ENCODE measurements at regions not wholly inside any gene's neighbourhood (a gene's known extent, or its start where the extent isn't known, plus 50 kb on each side); places are given as distances from the start of the nearest gene placed in this dataset.
A peak's percentile ranks its signal among the peaks of the same experiment; 100 is the strongest.

GRCh38 chrX:14412686-14413085 lies 116.7 kb upstream of the GLRA2 start:
- no TSS peak for BruUV-seq (replicated peaks)
- CTCF ChIA-PET = no interaction called here
- H3K9me3 ChIP-seq (ENCODE audit: low read depth, low read length, poor library complexity, severe bottlenecking) = no peaks in the 10 kb centered on the region
- intact Hi-C loops (cut with micrococcal nuclease; ENCODE audit: unreplicated experiment) = no loop called here
- no peaks in the 10 kb centered on the region for H3K36me3 ChIP-seq (ENCODE audit: insufficient read depth, low read length, poor library complexity, severe bottlenecking)
- no peaks in the 10 kb centered on the region for H3K27me3 ChIP-seq (replicated peaks; ENCODE audit: insufficient read depth, low read depth, low read length, poor library complexity)
- no peak overlapping the region for H3K4me3 ChIP-seq (ENCODE audit: low read depth, low read length, poor library complexity, severe bottlenecking)
- H3K27ac ChIP-seq (ENCODE audit: low read depth, low read length, poor library complexity, severe bottlenecking) = no peak overlapping the region
- POLR2A ChIA-PET (ENCODE audit: low non-redundant PET) = no interaction called here
- DNase-seq (ENCODE audit: low spot score) = no peak
- H3K4me1 ChIP-seq (ENCODE audit: insufficient read depth, low read length, poor library complexity, severe bottlenecking) = peaks cover 3% of the 10 kb centered on the region
- TF ChIP-seq, protein P1, sequence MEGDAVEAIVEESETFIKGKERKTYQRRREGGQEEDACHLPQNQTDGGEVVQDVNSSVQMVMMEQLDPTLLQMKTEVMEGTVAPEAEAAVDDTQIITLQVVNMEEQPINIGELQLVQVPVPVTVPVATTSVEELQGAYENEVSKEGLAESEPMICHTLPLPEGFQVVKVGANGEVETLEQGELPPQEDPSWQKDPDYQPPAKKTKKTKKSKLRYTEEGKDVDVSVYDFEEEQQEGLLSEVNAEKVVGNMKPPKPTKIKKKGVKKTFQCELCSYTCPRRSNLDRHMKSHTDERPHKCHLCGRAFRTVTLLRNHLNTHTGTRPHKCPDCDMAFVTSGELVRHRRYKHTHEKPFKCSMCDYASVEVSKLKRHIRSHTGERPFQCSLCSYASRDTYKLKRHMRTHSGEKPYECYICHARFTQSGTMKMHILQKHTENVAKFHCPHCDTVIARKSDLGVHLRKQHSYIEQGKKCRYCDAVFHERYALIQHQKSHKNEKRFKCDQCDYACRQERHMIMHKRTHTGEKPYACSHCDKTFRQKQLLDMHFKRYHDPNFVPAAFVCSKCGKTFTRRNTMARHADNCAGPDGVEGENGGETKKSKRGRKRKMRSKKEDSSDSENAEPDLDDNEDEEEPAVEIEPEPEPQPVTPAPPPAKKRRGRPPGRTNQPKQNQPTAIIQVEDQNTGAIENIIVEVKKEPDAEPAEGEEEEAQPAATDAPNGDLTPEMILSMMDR (conservative IDR thresholded peaks at IDR 0.05; ENCODE audit: low read depth, low read length) = no peak
- no peak for TF ChIP-seq EZH2 (IDR thresholded peaks at IDR 0.05; ENCODE audit: borderline replicate concordance, low read depth, low read length, poor library complexity, severe bottlenecking)

GRCh38 chrX:14411326-14411725 lies 118.0 kb upstream of the GLRA2 start:
- Histone ChIP-seq H3K27me3 (replicated peaks; ENCODE audit: insufficient read depth, low read depth, low read length, poor library complexity) (no peaks in the 10 kb centered on the region), H3K4me3 (ENCODE audit: low read depth, low read length, poor library complexity, severe bottlenecking) (no peak overlapping the region), H3K9me3 (ENCODE audit: low read depth, low read length, poor library complexity, severe bottlenecking) (no peaks in the 10 kb centered on the region), H3K36me3 (ENCODE audit: insufficient read depth, low read length, poor library complexity, severe bottlenecking) (no peaks in the 10 kb centered on the region), H3K27ac (ENCODE audit: low read depth, low read length, poor library complexity, severe bottlenecking) (no peak overlapping the region), H3K4me1 (ENCODE audit: insufficient read depth, low read length, poor library complexity, severe bottlenecking) (peaks cover 3% of the 10 kb centered on the region)
- CTCF ChIA-PET = no interaction called here
- no peak for DNase-seq (ENCODE audit: low spot score)
- POLR2A ChIA-PET (ENCODE audit: low non-redundant PET) = no interaction called here
- BruUV-seq (replicated peaks) = no TSS peak
- intact Hi-C loops (cut with micrococcal nuclease; ENCODE audit: unreplicated experiment) = no loop called here
- TF ChIP-seq, protein P1 (conservative IDR thresholded peaks at IDR 0.05; ENCODE audit: low read depth, low read length) = no peak

GRCh38 chrX:14409341-14409740 lies 120.0 kb upstream of the GLRA2 start:
- POLR2A ChIA-PET (ENCODE audit: low non-redundant PET) = no interaction called here

More at GRCh38 chrX:14409341-14409740, 120.0 kb upstream of the GLRA2 start:
- peak; percentile 36 for DNase-seq (ENCODE audit: low spot score)
- CTCF ChIA-PET = no interaction called here
- no peaks in the 10 kb centered on the region for H3K9me3 ChIP-seq (ENCODE audit: low read depth, low read length, poor library complexity, severe bottlenecking)
- H3K36me3 ChIP-seq (ENCODE audit: insufficient read depth, low read length, poor library complexity, severe bottlenecking) = no peaks in the 10 kb centered on the region
- TF ChIP-seq EZH2 (IDR thresholded peaks at IDR 0.05; ENCODE audit: borderline replicate concordance, low read depth, low read length, poor library complexity, severe bottlenecking) = no peak
- TF ChIP-seq, protein P1 (conservative IDR thresholded peaks at IDR 0.05; ENCODE audit: low read depth, low read length) = no peak
- no peak overlapping the region for H3K27ac ChIP-seq (ENCODE audit: low read depth, low read length, poor library complexity, severe bottlenecking)
- peaks cover 3% of the 10 kb centered on the region for H3K4me1 ChIP-seq (ENCODE audit: insufficient read depth, low read length, poor library complexity, severe bottlenecking)
- H3K4me3 ChIP-seq (ENCODE audit: low read depth, low read length, poor library complexity, severe bottlenecking) = no peak overlapping the region
- intact Hi-C loops (cut with micrococcal nuclease; ENCODE audit: unreplicated experiment) = no loop called here
- H3K27me3 ChIP-seq (replicated peaks; ENCODE audit: insufficient read depth, low read depth, low read length, poor library complexity) = no peaks in the 10 kb centered on the region
- BruUV-seq (replicated peaks) = no TSS peak

Data from A673 (cell line).